IPS-20b (cell line): ENCODE measurements at regions not wholly inside any gene's neighbourhood (a gene's known extent, or its start where the extent isn't known, plus 50 kb on each side); places are given as distances from the start of the nearest gene placed in this dataset.

Experiments used
- H3K27ac ChIP-seq: one replicate; pipeline ENCODE4 v1.5.1; 2013; ENCODE audit warnings: low read length
- H3K27me3 ChIP-seq: 2 replicates; pipeline ENCODE4 v1.6.1; 2013; ENCODE audit warnings: mild to moderate bottlenecking, low read length, inconsistent platforms; ENCODE audit not compliant: insufficient read depth
- H3K36me3 ChIP-seq: 2 replicates; pipeline ENCODE4 v1.6.1; 2013; ENCODE audit warnings: low read depth, mild to moderate bottlenecking, inconsistent platforms, low read length, moderate library complexity; ENCODE audit not compliant: insufficient read depth
- H3K4me1 ChIP-seq: 2 replicates; pipeline ENCODE4 v1.6.1; 2013; ENCODE audit warnings: mild to moderate bottlenecking, control low read depth, inconsistent platforms, low read length, moderate library complexity; ENCODE audit not compliant: insufficient read depth
- H3K4me3 ChIP-seq: 2 replicates; pipeline ENCODE4 v1.5.1; 2013; ENCODE audit warnings: mild to moderate bottlenecking, low read length, inconsistent platforms
- H3K9ac ChIP-seq: 2 replicates; pipeline ENCODE4 v1.6.1; 2013; ENCODE audit warnings: low read depth, mild to moderate bottlenecking, inconsistent platforms, low read length, moderate library complexity
- H3K9me3 ChIP-seq: 2 replicates; pipeline ENCODE4 v1.6.1; 2013; ENCODE audit warnings: mild to moderate bottlenecking, low read depth, low read length, inconsistent platforms; ENCODE audit not compliant: insufficient read depth

DNA sequence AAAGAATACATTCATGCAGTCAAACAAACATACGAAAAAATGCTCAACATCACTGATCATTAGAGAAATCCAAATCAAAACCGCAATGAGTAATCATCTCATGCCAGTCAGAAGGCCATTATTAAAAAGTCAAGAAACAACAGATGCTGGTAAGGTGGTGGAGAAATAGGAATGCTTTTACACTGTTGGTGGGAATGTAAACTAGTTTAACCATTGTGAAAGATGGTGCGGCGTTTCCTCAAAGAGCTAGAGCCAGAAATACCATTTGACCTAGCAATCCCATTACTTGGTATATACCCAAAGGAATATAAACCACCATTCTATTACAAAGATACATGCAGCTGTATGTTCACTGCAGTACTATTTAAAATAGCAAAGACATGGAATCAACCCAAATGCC is 330.4 kb downstream of the EDEM1 start:
- H3K27me3 ChIP-seq: no peaks in the 10 kb centered on the region
- H3K4me1 ChIP-seq: no peaks in the 10 kb centered on the region
- H3K4me3 ChIP-seq: no peak overlapping the region
- no peaks in the 10 kb centered on the region for H3K36me3 ChIP-seq
- no peak overlapping the region for H3K27ac ChIP-seq
- H3K9me3 ChIP-seq: no peaks in the 10 kb centered on the region; the same call in none of the 2 replicates
- H3K9ac ChIP-seq: no peak overlapping the region

DNA sequence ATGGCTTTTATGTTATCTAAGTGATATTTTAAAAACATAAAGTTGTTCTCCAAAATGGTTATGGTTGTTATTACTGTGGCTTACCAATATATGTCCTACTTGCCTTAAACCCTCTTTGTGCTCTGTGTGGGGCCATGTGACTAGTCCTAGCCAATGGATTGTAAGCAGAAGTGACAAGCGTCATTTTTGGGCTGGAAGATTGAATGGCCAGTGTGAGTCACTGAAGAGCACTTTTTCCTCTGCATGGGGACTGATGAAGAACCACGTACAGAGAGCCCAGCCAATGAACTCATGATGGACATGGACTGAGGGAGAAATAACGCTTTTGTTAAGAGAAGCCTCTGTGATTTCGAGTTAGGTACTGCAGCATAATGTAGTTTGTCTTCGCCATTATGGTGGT is 332.7 kb downstream of the EDEM1 start:
- no peaks in the 10 kb centered on the region for H3K27me3 ChIP-seq
- no peaks in the 10 kb centered on the region; the same call in 1 of the 2 replicates for H3K9me3 ChIP-seq
- H3K27ac ChIP-seq: no peak overlapping the region
- no peak overlapping the region for H3K4me3 ChIP-seq
- no peaks in the 10 kb centered on the region for H3K36me3 ChIP-seq
- no peak overlapping the region for H3K9ac ChIP-seq
- H3K4me1 ChIP-seq: no peaks in the 10 kb centered on the region

DNA sequence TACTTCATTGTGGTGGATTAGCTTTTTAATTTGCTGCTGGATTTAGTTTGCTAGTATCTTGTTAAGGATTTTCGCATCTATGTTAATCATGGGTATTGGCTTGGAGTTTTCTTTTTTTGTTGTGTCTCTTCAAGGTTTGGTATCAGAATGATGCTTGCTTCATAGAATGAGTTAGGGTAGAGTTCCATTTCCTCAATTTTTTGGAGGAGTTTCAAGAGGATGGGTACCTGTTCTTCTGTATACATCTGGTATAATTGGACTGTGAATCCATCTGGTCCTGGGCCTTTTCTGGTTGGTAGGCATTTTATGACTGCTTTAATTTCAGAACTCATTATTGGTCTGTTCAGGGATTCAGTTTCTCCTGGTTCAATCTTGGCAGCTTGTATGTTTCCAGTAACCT is 335.6 kb downstream of the EDEM1 start:
- Histone ChIP-seq H3K4me1 (no peaks in the 10 kb centered on the region), H3K9me3 (no peaks in the 10 kb centered on the region), H3K4me3 (no peak overlapping the region), H3K36me3 (no peaks in the 10 kb centered on the region), H3K27me3 (no peaks in the 10 kb centered on the region), H3K27ac (no peak overlapping the region), H3K9ac (no peak overlapping the region)

DNA sequence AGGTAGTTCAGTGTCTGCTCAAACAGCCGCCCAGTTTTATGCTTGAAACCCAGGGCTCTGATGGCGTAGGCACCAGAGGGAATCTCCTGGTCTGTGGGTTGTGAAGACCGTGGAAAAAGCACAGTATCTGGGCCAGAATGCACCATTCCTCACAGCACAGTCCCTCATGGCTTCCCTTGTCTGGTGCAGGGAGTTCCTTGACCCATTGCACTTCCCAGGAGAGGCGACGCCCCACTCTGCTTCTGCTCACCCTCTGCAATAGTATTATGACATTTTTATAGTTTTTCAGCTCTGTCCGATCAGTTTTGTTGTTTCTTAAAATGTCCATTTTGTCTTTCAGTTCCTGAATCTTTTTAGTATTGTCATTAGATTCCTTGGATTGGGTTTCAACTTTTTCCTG is 343.5 kb downstream of the EDEM1 start:
- Histone ChIP-seq H3K27ac (no peak overlapping the region), H3K4me1 (no peaks in the 10 kb centered on the region), H3K9me3 (no peaks in the 10 kb centered on the region), H3K27me3 (no peaks in the 10 kb centered on the region), H3K9ac (no peak overlapping the region), H3K4me3 (no peak overlapping the region), H3K36me3 (no peaks in the 10 kb centered on the region)

DNA sequence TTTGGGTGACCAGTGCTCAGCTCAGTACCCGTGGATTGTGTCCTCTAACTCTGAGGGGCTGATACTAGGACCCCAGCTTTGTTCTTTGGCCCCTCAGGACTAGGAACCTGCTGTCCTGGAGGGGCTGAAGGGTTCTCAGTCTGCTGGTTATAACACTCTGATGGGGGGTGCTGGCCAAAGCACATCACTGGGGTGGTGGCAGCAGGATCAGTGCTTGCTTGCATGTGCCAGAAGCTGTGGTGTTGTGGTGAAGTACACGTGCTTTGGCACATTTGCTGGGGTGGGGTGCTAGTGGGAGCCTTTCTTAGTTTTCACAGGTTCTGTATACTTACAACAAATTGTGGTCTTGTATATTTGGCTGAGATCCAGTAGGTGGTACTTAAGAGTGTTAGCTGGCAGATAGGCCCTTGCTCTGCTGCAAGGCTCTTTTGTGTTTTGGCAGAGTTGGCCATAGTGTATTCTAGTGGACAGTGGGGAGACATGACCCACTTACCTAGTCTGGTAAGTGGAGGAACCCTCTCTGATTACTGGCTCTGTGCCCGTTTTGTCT is 344.3 kb downstream of the EDEM1 start:
- Histone ChIP-seq H3K4me1 (no peaks in the 10 kb centered on the region), H3K4me3 (no peak overlapping the region), H3K27me3 (no peaks in the 10 kb centered on the region), H3K36me3 (no peaks in the 10 kb centered on the region), H3K9me3 (no peaks in the 10 kb centered on the region), H3K27ac (no peak overlapping the region), H3K9ac (no peak overlapping the region)

DNA sequence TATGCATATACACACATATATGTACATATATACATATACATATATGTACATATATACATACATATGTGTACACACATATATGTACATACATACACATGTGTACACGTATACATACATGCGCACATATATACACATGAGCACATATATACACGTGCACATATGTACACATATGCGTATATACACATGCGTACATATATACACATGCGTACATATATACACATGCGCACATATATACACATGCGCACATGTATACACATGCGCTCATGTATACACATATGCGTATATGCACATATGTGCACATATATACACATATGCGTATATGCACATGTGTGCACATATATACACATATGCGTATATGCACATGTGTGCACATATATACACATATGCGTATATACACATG is 353.0 kb downstream of the EDEM1 start:
- Histone ChIP-seq H3K36me3 (no peaks in the 10 kb centered on the region), H3K9me3 (peaks cover 20% of the 10 kb centered on the region; the same call in 1 of the 2 replicates), H3K27me3 (no peaks in the 10 kb centered on the region), H3K4me3 (no peak overlapping the region; the same call in 1 of the 2 replicates), H3K4me1 (no peaks in the 10 kb centered on the region), H3K9ac (no peak overlapping the region), H3K27ac (no peak overlapping the region)

DNA sequence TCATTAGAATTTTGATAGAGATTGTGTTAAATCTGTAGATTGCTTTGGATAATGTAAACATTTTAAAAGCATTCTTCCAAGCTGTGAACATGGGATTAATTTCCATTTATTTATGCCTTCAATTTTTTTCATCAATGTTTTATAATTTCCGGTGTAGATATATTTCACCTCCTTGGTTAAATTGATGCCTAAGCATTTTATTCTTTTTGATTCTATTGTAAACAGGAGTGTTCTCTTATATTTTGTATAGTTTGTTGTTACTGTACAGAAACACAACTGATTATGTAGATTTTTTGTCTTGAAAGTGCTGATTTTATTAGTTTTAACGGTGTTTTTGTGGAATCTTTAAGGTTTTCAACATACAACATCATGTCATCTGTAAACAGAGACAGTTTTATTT is 355.0 kb downstream of the EDEM1 start:
- no peak overlapping the region for H3K27ac ChIP-seq
- H3K36me3 ChIP-seq: no peaks in the 10 kb centered on the region
- no peaks in the 10 kb centered on the region for H3K27me3 ChIP-seq

DNA sequence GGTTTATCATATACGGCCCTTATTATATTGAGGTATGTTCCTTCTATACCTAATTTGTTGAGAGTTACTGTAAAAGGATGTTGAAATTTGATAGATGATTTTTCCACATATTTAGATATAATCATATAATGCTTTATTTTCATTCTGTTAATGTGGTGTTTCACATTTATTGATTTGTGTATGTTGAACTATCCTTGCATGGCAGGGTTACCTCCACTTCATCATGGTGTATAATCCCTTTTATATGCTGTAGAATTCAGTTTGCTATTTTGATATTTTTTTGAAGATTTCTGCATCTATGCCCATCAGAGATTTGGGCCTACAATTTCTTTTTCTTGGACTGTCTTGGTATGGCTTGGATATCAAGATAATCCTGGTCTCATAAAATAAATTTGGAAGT is 355.5 kb downstream of the EDEM1 start:
- Histone ChIP-seq H3K27me3 (no peaks in the 10 kb centered on the region), H3K36me3 (no peaks in the 10 kb centered on the region), H3K9ac (no peak overlapping the region), H3K9me3 (peaks cover 28% of the 10 kb centered on the region; the same call in 1 of the 2 replicates), H3K4me3 (no peak overlapping the region), H3K4me1 (no peaks in the 10 kb centered on the region), H3K27ac (no peak overlapping the region)

More for the DNA sequence above, 355.0 kb downstream of the EDEM1 start:
- no peaks in the 10 kb centered on the region for H3K4me1 ChIP-seq
- H3K9ac ChIP-seq: no peak overlapping the region
- no peak overlapping the region for H3K4me3 ChIP-seq
- H3K9me3 ChIP-seq: peaks cover 28% of the 10 kb centered on the region; the same call in 1 of the 2 replicates

DNA sequence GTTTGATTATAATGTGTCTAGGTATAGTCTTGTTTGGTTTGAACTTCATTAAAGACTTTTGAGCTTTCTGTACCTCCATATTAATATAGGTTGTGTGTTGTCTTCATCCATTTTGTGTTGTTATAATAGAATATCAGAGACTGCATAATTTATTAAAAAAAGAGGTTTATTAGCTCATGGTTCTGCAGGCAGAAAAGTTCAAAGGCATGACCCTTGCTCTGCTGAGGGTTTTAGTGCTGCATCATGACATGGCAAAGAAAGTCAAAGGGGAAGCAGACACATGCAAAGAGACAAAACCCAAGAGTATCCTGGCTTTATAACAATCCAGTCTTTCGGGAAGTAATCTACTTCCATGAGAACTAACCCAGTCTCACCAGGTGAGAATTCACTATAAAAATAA is 358.2 kb downstream of the EDEM1 start:
- Histone ChIP-seq H3K4me3 (no peak overlapping the region), H3K4me1 (no peaks in the 10 kb centered on the region), H3K9me3 (peaks cover 18% of the 10 kb centered on the region; the same call in 1 of the 2 replicates), H3K27me3 (no peaks in the 10 kb centered on the region), H3K36me3 (no peaks in the 10 kb centered on the region), H3K27ac (no peak overlapping the region), H3K9ac (no peak overlapping the region)

DNA sequence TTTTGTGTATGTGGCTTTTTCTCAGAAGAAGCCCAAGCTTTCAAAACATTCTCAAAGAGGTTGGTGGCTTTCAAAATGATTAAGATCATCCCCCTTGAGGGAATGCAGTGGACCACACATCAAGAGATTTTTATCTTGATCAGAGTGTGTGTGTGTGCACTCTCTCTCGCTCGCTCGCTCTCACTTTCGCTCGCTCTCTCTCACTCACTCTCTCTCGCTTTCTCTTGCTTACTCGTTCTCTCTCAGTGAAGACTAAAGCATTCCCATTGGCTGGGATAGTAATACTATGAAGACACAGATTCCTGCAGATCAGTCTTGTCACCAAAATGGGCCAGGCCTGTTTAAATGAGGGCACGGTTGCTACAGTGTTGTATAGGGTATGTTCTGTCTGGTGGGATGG is 365.7 kb downstream of the EDEM1 start:
- H3K9me3 ChIP-seq: no peaks in the 10 kb centered on the region; the same call in none of the 2 replicates
- no peak overlapping the region for H3K27ac ChIP-seq
- no peaks in the 10 kb centered on the region for H3K4me1 ChIP-seq
- H3K9ac ChIP-seq: no peak overlapping the region
- H3K27me3 ChIP-seq: no peaks in the 10 kb centered on the region
- no peak overlapping the region for H3K4me3 ChIP-seq
- no peaks in the 10 kb centered on the region for H3K36me3 ChIP-seq

DNA sequence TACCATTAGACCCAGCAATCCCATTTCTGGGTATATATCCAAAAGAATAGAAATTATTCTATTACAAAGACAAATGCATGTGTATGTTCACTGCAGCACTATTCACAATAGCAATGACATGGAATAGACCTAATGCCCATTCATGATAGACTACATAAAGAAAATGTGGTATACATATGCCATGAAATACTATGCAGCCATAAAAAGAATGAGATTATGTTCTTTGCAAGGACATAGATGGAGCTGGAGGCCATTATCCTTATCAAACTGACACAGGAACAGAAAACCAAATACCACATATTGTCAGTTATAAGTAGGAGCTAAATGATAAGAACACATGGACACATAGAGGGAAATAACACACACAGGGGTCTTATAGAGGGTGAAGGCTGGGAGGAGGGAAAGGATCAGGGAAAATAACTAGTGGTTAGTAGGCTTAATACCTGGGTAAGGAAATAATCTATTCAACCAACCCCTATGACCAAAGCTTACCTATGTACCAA is 366.8 kb downstream of the EDEM1 start:
- Histone ChIP-seq H3K27me3 (no peaks in the 10 kb centered on the region), H3K9ac (no peak overlapping the region), H3K4me1 (no peaks in the 10 kb centered on the region), H3K36me3 (no peaks in the 10 kb centered on the region), H3K9me3 (no peaks in the 10 kb centered on the region; the same call in none of the 2 replicates), H3K4me3 (no peak overlapping the region), H3K27ac (no peak overlapping the region)

DNA sequence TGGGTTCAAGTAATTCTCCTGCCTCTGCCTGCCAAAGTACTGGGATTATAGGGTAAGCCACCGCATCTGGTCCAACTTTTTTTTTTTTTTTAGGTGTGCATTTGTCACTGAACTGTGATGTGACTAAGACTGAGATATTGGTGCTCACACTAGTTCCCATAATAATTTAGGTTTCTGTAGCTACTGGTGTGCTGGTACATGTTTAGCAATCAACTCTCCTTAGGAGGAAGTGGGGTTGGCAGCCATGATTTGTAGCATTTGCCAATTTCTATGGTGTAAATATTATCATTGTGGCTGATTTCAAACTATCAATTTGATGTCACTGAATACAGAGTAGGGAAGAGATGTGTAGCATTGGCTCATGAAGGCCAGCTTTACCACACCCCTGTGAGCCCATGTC is 372.7 kb downstream of the EDEM1 start:
- H3K27ac ChIP-seq: no peak overlapping the region
- no peaks in the 10 kb centered on the region for H3K36me3 ChIP-seq
- H3K9me3 ChIP-seq: no peaks in the 10 kb centered on the region
- no peaks in the 10 kb centered on the region for H3K4me1 ChIP-seq
- no peak overlapping the region for H3K4me3 ChIP-seq
- H3K9ac ChIP-seq: no peak overlapping the region
- H3K27me3 ChIP-seq: no peaks in the 10 kb centered on the region
